ENCODE measurements at regions not wholly inside any gene's neighbourhood (a gene's known extent, or its start where the extent isn't known, plus 50 kb on each side); places are given as distances from the start of the nearest gene placed in this dataset.

- no peaks in the 10 kb centered on the region for H3K27me3 ChIP-seq (replicated peaks; ENCODE audit: insufficient read depth)
- H3K4me1 ChIP-seq (ENCODE audit: insufficient read depth), result no peaks in the 10 kb centered on the region
- H3K9me2 ChIP-seq (ENCODE audit: insufficient read depth), result no peaks in the 10 kb centered on the region
- no peaks in the 10 kb centered on the region for H3K9me3 ChIP-seq (ENCODE audit: low read depth)
- H2AFZ ChIP-seq, result no peak overlapping the region
- DNase-seq, result no peak
- TF ChIP-seq EZH2 (IDR thresholded peaks at IDR 0.05; ENCODE audit: insufficient read depth, poor library complexity, severe bottlenecking) (no peak), EZH2phosphoT487 (IDR thresholded peaks at IDR 0.05; ENCODE audit: insufficient read depth, low read depth) (no peak)
- WGBS, 2 experiments (ENCODE audit: low coverage in 1 of 2, low lambda C conversion rate in 2 of 2, missing lambda C conversion rate in 2 of 2), result 8 to 11% methylated on average over 2 of the region's 2 CpGs
- no peaks in the 10 kb centered on the region for H4K20me1 ChIP-seq (ENCODE audit: insufficient read depth)
- H3K9ac ChIP-seq, result no peak overlapping the region
- in situ Hi-C loops (cut with MboI), result no loop called here
- no peaks in the 10 kb centered on the region for H3K36me3 ChIP-seq (ENCODE audit: low read depth)
- no peak overlapping the region for H3K4me3 ChIP-seq
- H3F3A ChIP-seq (ENCODE audit: insufficient read depth), result no peaks in the 10 kb centered on the region
- no peaks in the 10 kb centered on the region for H3K79me2 ChIP-seq (ENCODE audit: insufficient read depth)
- H3K27ac ChIP-seq, result no peak overlapping the region
- H3K4me2 ChIP-seq (ENCODE audit: unreplicated experiment), result no peak overlapping the region
These were observed 728.8 kb upstream of the POU3F3 start for GRCh38 chr2:104125096-104125495.

GRCh38 chr2:104127049-104127770, 726.7 kb upstream of the POU3F3 start:
- Histone ChIP-seq H3K4me2 (ENCODE audit: unreplicated experiment) (no peak overlapping the region), H4K20me1 (ENCODE audit: insufficient read depth) (no peaks in the 10 kb centered on the region), H3K9me3 (ENCODE audit: low read depth) (no peaks in the 10 kb centered on the region), H3K79me2 (ENCODE audit: insufficient read depth) (no peaks in the 10 kb centered on the region), H3K4me1 (ENCODE audit: insufficient read depth) (no peaks in the 10 kb centered on the region), H3K27ac (no peak overlapping the region), H3F3A (ENCODE audit: insufficient read depth) (no peaks in the 10 kb centered on the region), H2AFZ (no peak overlapping the region), H3K9me2 (ENCODE audit: insufficient read depth) (no peaks in the 10 kb centered on the region), H3K27me3 (replicated peaks; ENCODE audit: insufficient read depth) (no peaks in the 10 kb centered on the region), H3K36me3 (ENCODE audit: low read depth) (no peaks in the 10 kb centered on the region), H3K9ac (no peak overlapping the region), H3K4me3 (no peak overlapping the region)
- DNase-seq, result no peak
- in situ Hi-C loops (cut with MboI), result no loop called here
- TF ChIP-seq EZH2 (IDR thresholded peaks at IDR 0.05; ENCODE audit: insufficient read depth, poor library complexity, severe bottlenecking), result no peak
- no peak for TF ChIP-seq EZH2phosphoT487 (IDR thresholded peaks at IDR 0.05; ENCODE audit: insufficient read depth, low read depth)

- Histone ChIP-seq H3K9ac (no peak overlapping the region), H3K79me2 (ENCODE audit: insufficient read depth) (no peaks in the 10 kb centered on the region), H4K20me1 (ENCODE audit: insufficient read depth) (no peaks in the 10 kb centered on the region), H3K36me3 (ENCODE audit: low read depth) (no peaks in the 10 kb centered on the region), H3K4me1 (ENCODE audit: insufficient read depth) (no peaks in the 10 kb centered on the region), H3K27ac (no peak overlapping the region), H3K9me2 (ENCODE audit: insufficient read depth) (no peaks in the 10 kb centered on the region), H3K27me3 (replicated peaks; ENCODE audit: insufficient read depth) (no peaks in the 10 kb centered on the region), H3K9me3 (ENCODE audit: low read depth) (no peaks in the 10 kb centered on the region), H3F3A (ENCODE audit: insufficient read depth) (no peaks in the 10 kb centered on the region), H3K4me3 (no peak overlapping the region), H3K4me2 (ENCODE audit: unreplicated experiment) (no peak overlapping the region), H2AFZ (no peak overlapping the region)
- TF ChIP-seq EZH2 (IDR thresholded peaks at IDR 0.05; ENCODE audit: insufficient read depth, poor library complexity, severe bottlenecking) (no peak), EZH2phosphoT487 (IDR thresholded peaks at IDR 0.05; ENCODE audit: insufficient read depth, low read depth) (no peak)
- 20 to 34% methylated on average over 3 of the region's 3 CpGs for WGBS, 2 experiments (ENCODE audit: low coverage in 1 of 2, low lambda C conversion rate in 2 of 2, missing lambda C conversion rate in 2 of 2)
- in situ Hi-C loops (cut with MboI), result no loop called here
- DNase-seq, result no peak
These were observed 713.6 kb upstream of the POU3F3 start for GRCh38 chr2:104140361-104140760.

GRCh38 chr2:104158191-104158590, 695.7 kb upstream of the POU3F3 start:
- no peak for TF ChIP-seq EZH2 (IDR thresholded peaks at IDR 0.05; ENCODE audit: insufficient read depth, poor library complexity, severe bottlenecking)
- TF ChIP-seq EZH2phosphoT487 (IDR thresholded peaks at IDR 0.05; ENCODE audit: insufficient read depth, low read depth), result no peak
- Histone ChIP-seq H3K9me2 (ENCODE audit: insufficient read depth) (no peaks in the 10 kb centered on the region; the same call in 1 of the 2 replicates), H3K79me2 (ENCODE audit: insufficient read depth) (no peaks in the 10 kb centered on the region), H3K36me3 (ENCODE audit: low read depth) (no peaks in the 10 kb centered on the region), H3F3A (ENCODE audit: insufficient read depth) (no peaks in the 10 kb centered on the region), H4K20me1 (ENCODE audit: insufficient read depth) (no peaks in the 10 kb centered on the region), H3K27ac (no peak overlapping the region), H3K4me2 (ENCODE audit: unreplicated experiment) (no peak overlapping the region), H3K4me3 (no peak overlapping the region), H3K4me1 (ENCODE audit: insufficient read depth) (no peaks in the 10 kb centered on the region), H3K9ac (no peak overlapping the region), H3K9me3 (ENCODE audit: low read depth) (no peaks in the 10 kb centered on the region), H2AFZ (no peak overlapping the region), H3K27me3 (replicated peaks; ENCODE audit: insufficient read depth) (no peaks in the 10 kb centered on the region)
- no peak for DNase-seq
- WGBS, 2 experiments (ENCODE audit: low coverage in 1 of 2, low lambda C conversion rate in 2 of 2, missing lambda C conversion rate in 2 of 2), result 5 to 8% methylated on average over 4 of the region's 4 CpGs
- in situ Hi-C loops (cut with MboI), result no loop called here

Measured in GM23248 (cell line).